Activated T-cell treated with anti-CD3 and anti-CD28 coated beads, Interleukin-2, amount 50 U/mL, for 72 hours (primary cell): ENCODE measurements at regions not wholly inside any gene's neighbourhood (a gene's known extent, or its start where the extent isn't known, plus 50 kb on each side); places are given as distances from the start of the nearest gene placed in this dataset.

Experiments used
- ATAC-seq, 2 donors: fragments of 150-1000 bp; cut with Tn5 transposase; replicated peaks in 1 of 2; 2 replicates each; pipeline ENCODE4 v1.10.0; 2021; ENCODE audit warnings: moderate library complexity in 2 of 2, mild to moderate bottlenecking in 1 of 2
- DNase-seq, 2 donors: peaks; one replicate each; pipeline ENCODE4 v3.0.0; 2021 to 2022; ENCODE audit warnings: mixed read lengths in 1 of 2
- H3K27ac Mint-ChIP-seq: one replicate; pipeline ENCODE4 v1.8.0; 2022; ENCODE audit warnings: mild to moderate bottlenecking, moderate library complexity, mixed read lengths
- H3K27me3 Mint-ChIP-seq: one replicate; pipeline ENCODE4 v1.8.0; 2022; ENCODE audit warnings: low read depth, mixed read lengths
- H3K36me3 Mint-ChIP-seq, 2 donors: one replicate each; pipeline ENCODE4 v1.8.0; 2022; ENCODE audit warnings: mixed read lengths in 2 of 2, mild to moderate bottlenecking in 1 of 2; ENCODE audit not compliant: insufficient read depth in 2 of 2
- H3K4me1 Mint-ChIP-seq: one replicate; pipeline ENCODE4 v1.8.0; 2022; ENCODE audit warnings: low read depth, mixed read lengths
- H3K4me3 Mint-ChIP-seq, 2 donors: one replicate each; pipeline ENCODE4 v1.8.0; 2022; ENCODE audit warnings: mild to moderate bottlenecking in 2 of 2, mixed read lengths in 2 of 2, moderate library complexity in 2 of 2
- H3K9me3 Mint-ChIP-seq, 2 donors: one replicate each; pipeline ENCODE4 v1.8.0; 2022; ENCODE audit warnings: mixed read lengths in 2 of 2

GRCh38 chr2:220442012-220442411, 814.6 kb downstream of the SLC4A3 start:
- Mint-ChIP-seq H3K27ac (no peak overlapping the region), H3K9me3 (peaks cover 4 to 5% of the 10 kb centered on the region in 2 donors), H3K27me3 (no peaks in the 10 kb centered on the region), H3K4me3 (no peak overlapping the region), H3K4me1 (no peaks in the 10 kb centered on the region), H3K36me3 (no peaks in the 10 kb centered on the region)
- DNase-seq = no peak
- ATAC-seq = no peak

GRCh38 chr2:220445429-220446105, 818.1 kb downstream of the SLC4A3 start:
- Mint-ChIP-seq H3K4me1 (no peaks in the 10 kb centered on the region), H3K27me3 (no peaks in the 10 kb centered on the region), H3K9me3 (peaks cover 3 to 5% of the 10 kb centered on the region in 2 donors), H3K36me3 (no peaks in the 10 kb centered on the region), H3K27ac (no peak overlapping the region), H3K4me3 (no peak overlapping the region)
- DNase-seq (no peak), ATAC-seq (no peak)

GRCh38 chr2:220446106-220446712, 818.8 kb downstream of the SLC4A3 start:
- ATAC-seq (no peak), DNase-seq (no peak)
- H3K27me3 Mint-ChIP-seq = no peaks in the 10 kb centered on the region
- peaks cover 3 to 5% of the 10 kb centered on the region in 2 donors for H3K9me3 Mint-ChIP-seq
- H3K4me1 Mint-ChIP-seq = no peaks in the 10 kb centered on the region
- H3K36me3 Mint-ChIP-seq = no peaks in the 10 kb centered on the region
- no peak overlapping the region for H3K27ac Mint-ChIP-seq
- H3K4me3 Mint-ChIP-seq = no peak overlapping the region

GRCh38 chr2:220450846-220451245, 823.4 kb downstream of the SLC4A3 start:
- H3K4me1 Mint-ChIP-seq = no peaks in the 10 kb centered on the region
- H3K4me3 Mint-ChIP-seq = no peak overlapping the region
- H3K27ac Mint-ChIP-seq = no peak overlapping the region
- ATAC-seq (no peak), DNase-seq (no peak)
- no peaks in the 10 kb centered on the region for H3K27me3 Mint-ChIP-seq
- H3K9me3 Mint-ChIP-seq = peaks cover 1 to 5% of the 10 kb centered on the region in 2 donors
- H3K36me3 Mint-ChIP-seq = no peaks in the 10 kb centered on the region

DNA sequence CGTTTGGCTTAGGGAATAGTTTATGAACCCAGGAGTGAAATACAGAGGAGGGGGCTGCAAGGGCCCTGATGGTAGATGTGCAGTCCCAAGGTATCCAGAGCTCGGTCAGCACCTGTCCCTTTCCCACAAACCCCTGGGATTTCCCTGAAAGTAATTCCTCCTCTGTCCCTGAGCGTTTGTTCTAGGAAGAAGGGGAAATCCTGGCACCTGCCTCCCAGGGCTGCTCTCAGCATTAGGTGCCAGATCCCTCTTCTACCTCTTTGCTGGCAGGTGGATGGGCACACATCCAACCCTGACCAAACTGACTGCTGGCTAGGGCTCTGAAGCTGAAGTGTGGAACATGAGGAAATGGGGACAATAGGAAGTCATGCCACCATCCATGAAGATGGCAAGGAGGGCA, 824.0 kb downstream of the SLC4A3 start:
- no peaks in the 10 kb centered on the region for H3K27me3 Mint-ChIP-seq
- H3K36me3 Mint-ChIP-seq = no peaks in the 10 kb centered on the region
- H3K9me3 Mint-ChIP-seq = peaks cover 1 to 3% of the 10 kb centered on the region in 2 donors
- no peak for DNase-seq
- no peak overlapping the region for H3K27ac Mint-ChIP-seq
- ATAC-seq = no peak
- H3K4me1 Mint-ChIP-seq = no peaks in the 10 kb centered on the region
- no peak overlapping the region for H3K4me3 Mint-ChIP-seq

GRCh38 chr2:220452561-220452960, 825.1 kb downstream of the SLC4A3 start:
- Mint-ChIP-seq H3K27ac (no peak overlapping the region), H3K36me3 (no peaks in the 10 kb centered on the region), H3K27me3 (no peaks in the 10 kb centered on the region), H3K9me3 (peaks cover 0 to 1% of the 10 kb centered on the region in 2 donors), H3K4me1 (no peaks in the 10 kb centered on the region), H3K4me3 (no peak overlapping the region)
- DNase-seq (no peak), ATAC-seq (no peak)

DNA sequence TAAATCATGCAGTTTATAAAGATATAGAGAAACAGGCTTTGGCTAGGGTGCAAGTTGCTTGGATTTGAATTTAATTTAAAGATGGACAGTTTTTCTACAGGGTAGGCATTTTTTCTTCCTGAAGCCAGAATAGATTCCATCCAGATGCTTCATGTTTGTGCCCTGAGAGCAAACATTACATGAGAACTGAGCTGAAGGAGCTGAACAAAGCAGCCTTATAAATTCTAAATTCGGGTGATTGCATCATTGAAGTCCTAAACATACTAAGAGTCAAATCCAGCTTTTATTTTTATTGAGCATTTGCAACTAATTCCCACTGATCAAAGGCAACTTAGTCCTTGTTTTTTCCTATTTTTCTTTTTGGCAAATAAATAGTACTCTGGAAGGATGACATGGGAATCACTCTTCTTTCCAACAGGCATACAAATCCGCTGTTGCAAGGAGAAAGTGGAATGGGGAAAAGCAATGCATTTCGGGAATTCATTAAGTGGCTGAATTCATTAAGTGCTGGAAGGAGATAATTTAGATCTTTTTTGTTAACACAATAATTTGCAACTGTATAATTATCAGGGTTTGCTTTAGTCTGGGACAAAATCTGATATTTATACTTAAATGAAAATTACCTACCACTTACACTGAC, 828.0 kb downstream of the SLC4A3 start:
- Mint-ChIP-seq H3K27ac (no peak overlapping the region), H3K4me3 (no peak overlapping the region), H3K4me1 (no peaks in the 10 kb centered on the region), H3K27me3 (no peaks in the 10 kb centered on the region), H3K9me3 (no peaks in the 10 kb centered on the region), H3K36me3 (no peaks in the 10 kb centered on the region)
- no peak for ATAC-seq
- no peak for DNase-seq

DNA sequence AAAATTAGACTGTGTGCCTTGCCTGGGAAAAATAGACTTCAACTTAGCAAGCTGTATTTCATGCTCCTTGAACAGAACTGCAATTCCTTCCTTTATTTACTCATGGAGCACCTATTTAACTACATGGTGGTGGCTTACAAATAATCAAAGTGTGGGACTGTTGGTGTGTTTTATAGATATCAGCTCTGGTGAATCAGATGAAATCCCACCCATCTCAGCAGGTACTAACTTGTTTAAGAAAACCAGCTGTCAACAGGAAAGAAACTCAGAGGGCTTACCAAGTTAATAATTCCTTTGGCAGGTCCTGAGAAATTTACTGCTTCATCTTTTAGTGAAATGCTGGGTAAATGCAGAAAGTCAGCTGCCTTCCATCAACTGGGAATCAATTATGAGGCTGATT, 830.6 kb downstream of the SLC4A3 start:
- Mint-ChIP-seq H3K36me3 (no peaks in the 10 kb centered on the region), H3K27me3 (no peaks in the 10 kb centered on the region), H3K27ac (no peak overlapping the region), H3K9me3 (peaks cover 0 to 1% of the 10 kb centered on the region in 2 donors), H3K4me3 (no peak overlapping the region), H3K4me1 (no peaks in the 10 kb centered on the region)
- ATAC-seq = no peak
- DNase-seq = no peak

GRCh38 chr2:220460257-220460985, 833.0 kb downstream of the SLC4A3 start:
- DNase-seq (no peak), ATAC-seq (no peak)
- Mint-ChIP-seq H3K4me3 (no peak overlapping the region), H3K36me3 (no peaks in the 10 kb centered on the region), H3K4me1 (no peaks in the 10 kb centered on the region), H3K27me3 (no peaks in the 10 kb centered on the region), H3K9me3 (peaks cover 0 to 1% of the 10 kb centered on the region in 2 donors), H3K27ac (no peak overlapping the region)

- DNase-seq = no peak
These were observed 836.4 kb downstream of the SLC4A3 start for GRCh38 chr2:220463876-220464275.

DNA sequence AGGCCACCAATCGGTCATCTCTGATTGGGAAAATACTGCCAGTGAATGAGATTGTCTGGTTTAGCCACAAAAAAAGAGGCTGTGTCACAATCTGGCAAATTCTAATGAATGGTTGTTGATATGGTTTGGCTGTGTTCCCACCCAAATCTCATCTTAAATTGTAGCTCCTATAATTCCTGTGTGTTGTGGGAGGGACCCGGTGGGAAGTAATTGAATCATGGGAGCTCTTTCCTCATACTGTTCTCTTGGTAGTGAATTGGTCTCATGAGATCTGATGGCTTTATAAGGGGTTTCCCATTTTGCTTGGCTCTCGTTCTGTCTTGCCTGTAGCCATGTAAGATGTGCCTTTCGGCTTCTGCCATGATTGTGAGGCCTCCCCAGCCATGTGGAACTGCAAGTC, 838.3 kb downstream of the SLC4A3 start:
- no peak overlapping the region for H3K4me3 Mint-ChIP-seq
- no peak for ATAC-seq

More at GRCh38 chr2:220463876-220464275, 836.4 kb downstream of the SLC4A3 start:
- Mint-ChIP-seq H3K9me3 (peaks cover 0 to 1% of the 10 kb centered on the region in 2 donors), H3K4me1 (no peaks in the 10 kb centered on the region), H3K27me3 (no peaks in the 10 kb centered on the region), H3K4me3 (no peak overlapping the region), H3K27ac (no peak overlapping the region), H3K36me3 (no peaks in the 10 kb centered on the region)
- no peak for ATAC-seq

DNA sequence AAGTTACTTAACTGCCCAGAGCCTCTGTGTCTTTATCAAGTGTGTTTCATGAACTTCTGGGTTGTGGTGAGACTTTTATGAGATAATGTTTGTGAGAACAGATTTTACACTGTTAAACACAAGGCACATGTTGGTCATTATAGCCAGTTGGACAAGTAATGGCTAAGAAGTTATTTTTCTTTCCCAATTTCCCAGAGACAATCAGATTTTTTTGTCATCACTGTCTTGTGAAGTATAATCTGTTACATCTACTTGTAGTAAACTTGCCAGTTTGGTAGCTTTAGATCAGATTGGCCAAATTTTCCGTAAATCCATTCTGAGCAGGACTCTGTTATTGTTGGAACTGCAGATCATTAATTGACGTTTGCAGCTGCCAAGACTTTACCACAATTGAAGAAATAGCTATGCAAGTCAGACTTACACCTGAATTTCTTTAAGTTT, 838.8 kb downstream of the SLC4A3 start:
- DNase-seq = no peak
- H3K9me3 Mint-ChIP-seq = no peaks in the 10 kb centered on the region
- no peaks in the 10 kb centered on the region for H3K36me3 Mint-ChIP-seq
- no peak for ATAC-seq
- H3K4me1 Mint-ChIP-seq = no peaks in the 10 kb centered on the region
- no peaks in the 10 kb centered on the region for H3K27me3 Mint-ChIP-seq
- H3K4me3 Mint-ChIP-seq = no peak overlapping the region
- H3K27ac Mint-ChIP-seq = no peak overlapping the region

More for the DNA sequence above, 838.3 kb downstream of the SLC4A3 start:
- H3K9me3 Mint-ChIP-seq = peaks cover 0 to 1% of the 10 kb centered on the region in 2 donors
- H3K4me1 Mint-ChIP-seq = no peaks in the 10 kb centered on the region
- no peaks in the 10 kb centered on the region for H3K27me3 Mint-ChIP-seq
- H3K27ac Mint-ChIP-seq = no peak overlapping the region
- DNase-seq = no peak
- H3K36me3 Mint-ChIP-seq = no peaks in the 10 kb centered on the region

GRCh38 chr2:220469201-220469600, 841.8 kb downstream of the SLC4A3 start:
- H3K36me3 Mint-ChIP-seq = no peaks in the 10 kb centered on the region
- DNase-seq = no peak
- no peaks in the 10 kb centered on the region for H3K9me3 Mint-ChIP-seq
- no peak for ATAC-seq
- no peaks in the 10 kb centered on the region for H3K27me3 Mint-ChIP-seq
- H3K4me3 Mint-ChIP-seq = no peak overlapping the region
- no peak overlapping the region for H3K27ac Mint-ChIP-seq
- H3K4me1 Mint-ChIP-seq = no peaks in the 10 kb centered on the region
